Gastrocnemius medialis (tissue), 4 donors: ENCODE measurements at regions not wholly inside any gene's neighbourhood (a gene's known extent, or its start where the extent isn't known, plus 50 kb on each side); places are given as distances from the start of the nearest gene placed in this dataset.

Source experiments
- POLR2A ChIP-seq, 2 donors: fragments of 450-650 bp; IDR thresholded peaks; one replicate each; pipeline ENCODE4 v1.6.1; 2017; ENCODE audit warnings: antibody characterized with exemption in 2 of 2, mild to moderate bottlenecking in 2 of 2, moderate library complexity in 2 of 2
- TF ChIP-seq, protein P1 (sequence below), 5 experiments: fragments of 450-650 bp in 3 of 5; fragments of 200-600 bp in 2 of 5; sonication (generic) in 2 of 5; IDR thresholded peaks in 4 of 5; conservative IDR thresholded peaks in 1 of 5; 1 replicate in 4 of 5; 2 replicates in 1 of 5; pipeline ENCODE4 v1.5.1; 2016 to 2019; ENCODE audit warnings: antibody characterized with exemption in 5 of 5, mild to moderate bottlenecking in 3 of 5, moderate library complexity in 3 of 5

DNA sequence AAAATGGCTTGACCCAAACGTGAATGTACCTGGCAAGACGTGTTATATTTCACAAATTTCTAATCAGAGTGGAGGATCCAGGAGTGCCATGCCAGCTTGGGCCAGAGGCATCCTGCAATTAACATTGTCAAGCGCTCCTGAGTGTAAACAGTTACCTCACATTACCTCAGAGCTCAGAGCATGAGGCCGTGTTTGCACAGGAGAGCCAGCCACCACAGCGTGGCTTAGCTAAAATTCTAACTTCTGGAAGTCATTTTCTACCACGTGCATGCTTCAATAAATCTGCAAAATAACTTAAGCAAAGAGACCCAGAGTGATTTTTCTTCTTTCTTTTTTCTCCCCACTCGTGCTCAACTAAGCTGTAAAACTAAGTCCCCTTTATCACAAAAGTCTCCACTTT lies 769.0 kb downstream of the KCNJ2 start:
- TF ChIP-seq, protein P1, sequence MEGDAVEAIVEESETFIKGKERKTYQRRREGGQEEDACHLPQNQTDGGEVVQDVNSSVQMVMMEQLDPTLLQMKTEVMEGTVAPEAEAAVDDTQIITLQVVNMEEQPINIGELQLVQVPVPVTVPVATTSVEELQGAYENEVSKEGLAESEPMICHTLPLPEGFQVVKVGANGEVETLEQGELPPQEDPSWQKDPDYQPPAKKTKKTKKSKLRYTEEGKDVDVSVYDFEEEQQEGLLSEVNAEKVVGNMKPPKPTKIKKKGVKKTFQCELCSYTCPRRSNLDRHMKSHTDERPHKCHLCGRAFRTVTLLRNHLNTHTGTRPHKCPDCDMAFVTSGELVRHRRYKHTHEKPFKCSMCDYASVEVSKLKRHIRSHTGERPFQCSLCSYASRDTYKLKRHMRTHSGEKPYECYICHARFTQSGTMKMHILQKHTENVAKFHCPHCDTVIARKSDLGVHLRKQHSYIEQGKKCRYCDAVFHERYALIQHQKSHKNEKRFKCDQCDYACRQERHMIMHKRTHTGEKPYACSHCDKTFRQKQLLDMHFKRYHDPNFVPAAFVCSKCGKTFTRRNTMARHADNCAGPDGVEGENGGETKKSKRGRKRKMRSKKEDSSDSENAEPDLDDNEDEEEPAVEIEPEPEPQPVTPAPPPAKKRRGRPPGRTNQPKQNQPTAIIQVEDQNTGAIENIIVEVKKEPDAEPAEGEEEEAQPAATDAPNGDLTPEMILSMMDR (IDR thresholded peaks at IDR 0.05 in 4 of 5, conservative IDR thresholded peaks at IDR 0.05 in 1 of 5) = no peak
- no peak for TF ChIP-seq POLR2A (IDR thresholded peaks at IDR 0.05)
